ENCODE measurements at regions not wholly inside any gene's neighbourhood (a gene's known extent, or its start where the extent isn't known, plus 50 kb on each side); places are given as distances from the start of the nearest gene placed in this dataset.
A peak's percentile ranks its signal among the peaks of the same experiment; 100 is the strongest.

DNA sequence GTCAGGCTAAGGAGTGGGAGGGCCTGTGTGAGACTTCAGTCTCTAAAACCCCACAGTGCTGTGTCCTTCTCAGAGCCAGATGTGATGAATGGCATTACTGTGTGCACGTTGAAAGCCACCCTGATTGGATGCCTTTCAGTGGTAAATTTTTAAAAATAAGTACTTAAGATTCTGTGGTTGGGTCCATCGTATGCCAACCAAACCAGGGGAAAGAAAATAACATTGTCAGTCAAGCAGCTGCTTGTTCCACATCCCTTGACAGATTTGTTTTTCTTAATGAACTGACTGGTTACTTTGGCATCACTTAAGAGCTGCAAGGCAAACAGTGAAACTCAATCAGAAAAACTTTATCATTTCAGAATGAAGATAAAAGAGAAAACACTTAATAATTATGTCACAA, 334.0 kb upstream of the NT5E start:
- no peak for FAIRE-seq
- Histone ChIP-seq H3K4me3 (ENCODE audit: low read length in 3 of 3) (no peak overlapping the region), H3K27me3 (ENCODE audit: control insufficient read depth, insufficient read depth, low read length) (no peaks in the 10 kb centered on the region), H3K4me1 (ENCODE audit: control insufficient read depth in 2 of 3, insufficient read depth in 2 of 3, low read depth in 1 of 3, low read length in 3 of 3) (no peaks in the 10 kb centered on the region), H3K9ac (ENCODE audit: low read length in 3 of 3) (no peak overlapping the region), H3K27ac (ENCODE audit: low read depth in 2 of 2, low read length in 2 of 2) (no peak overlapping the region), H3K36me3 (ENCODE audit: control insufficient read depth in 2 of 3, insufficient read depth in 3 of 3, low read length in 3 of 3) (no peaks in the 10 kb centered on the region), H3K9me3 (ENCODE audit: control insufficient read depth in 2 of 3, insufficient read depth in 1 of 3, low read length in 3 of 3) (no peaks in the 10 kb centered on the region)
- TF ChIP-seq, protein P1, sequence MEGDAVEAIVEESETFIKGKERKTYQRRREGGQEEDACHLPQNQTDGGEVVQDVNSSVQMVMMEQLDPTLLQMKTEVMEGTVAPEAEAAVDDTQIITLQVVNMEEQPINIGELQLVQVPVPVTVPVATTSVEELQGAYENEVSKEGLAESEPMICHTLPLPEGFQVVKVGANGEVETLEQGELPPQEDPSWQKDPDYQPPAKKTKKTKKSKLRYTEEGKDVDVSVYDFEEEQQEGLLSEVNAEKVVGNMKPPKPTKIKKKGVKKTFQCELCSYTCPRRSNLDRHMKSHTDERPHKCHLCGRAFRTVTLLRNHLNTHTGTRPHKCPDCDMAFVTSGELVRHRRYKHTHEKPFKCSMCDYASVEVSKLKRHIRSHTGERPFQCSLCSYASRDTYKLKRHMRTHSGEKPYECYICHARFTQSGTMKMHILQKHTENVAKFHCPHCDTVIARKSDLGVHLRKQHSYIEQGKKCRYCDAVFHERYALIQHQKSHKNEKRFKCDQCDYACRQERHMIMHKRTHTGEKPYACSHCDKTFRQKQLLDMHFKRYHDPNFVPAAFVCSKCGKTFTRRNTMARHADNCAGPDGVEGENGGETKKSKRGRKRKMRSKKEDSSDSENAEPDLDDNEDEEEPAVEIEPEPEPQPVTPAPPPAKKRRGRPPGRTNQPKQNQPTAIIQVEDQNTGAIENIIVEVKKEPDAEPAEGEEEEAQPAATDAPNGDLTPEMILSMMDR (IDR thresholded peaks at IDR 0.05; ENCODE audit: borderline replicate concordance, extremely low read depth, insufficient read depth) = no peak
- DNase-seq = peak in 1 of 5 donors; percentile 9
- intact Hi-C loops (cut with DNase I) = no loop called here

DNA sequence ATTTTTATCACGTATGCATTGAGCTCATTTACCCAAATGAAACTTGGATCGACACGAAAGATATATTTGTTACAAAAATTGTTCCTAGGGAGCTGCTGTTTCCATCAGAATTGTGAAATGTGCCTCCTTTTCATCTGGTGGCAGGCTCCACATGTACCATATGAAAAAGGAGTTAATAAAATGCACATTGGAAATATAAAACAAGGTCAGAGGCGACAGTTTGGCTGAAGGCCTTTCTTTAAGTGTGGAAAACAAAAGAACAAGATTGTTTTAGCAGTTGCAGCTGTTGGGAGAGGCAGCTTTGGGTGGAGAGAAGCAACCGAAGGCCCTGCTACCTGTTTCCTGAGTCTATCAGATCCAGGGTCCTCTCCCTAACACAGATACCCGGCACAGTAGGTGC, 334.5 kb upstream of the NT5E start:
- no peaks in the 10 kb centered on the region for H3K9me3 ChIP-seq (ENCODE audit: control insufficient read depth in 2 of 3, insufficient read depth in 1 of 3, low read length in 3 of 3)
- intact Hi-C loops (cut with DNase I) = no loop called here
- no peak for FAIRE-seq
- no peak overlapping the region for H3K4me3 ChIP-seq (ENCODE audit: low read length in 3 of 3)
- no peak overlapping the region for H3K27ac ChIP-seq (ENCODE audit: low read depth in 2 of 2, low read length in 2 of 2)
- peak in 1 of 5 donors; percentile 20 for DNase-seq
- TF ChIP-seq, protein P1 (IDR thresholded peaks at IDR 0.05; ENCODE audit: borderline replicate concordance, extremely low read depth, insufficient read depth) = no peak
- no peak overlapping the region for H3K9ac ChIP-seq (ENCODE audit: low read length in 3 of 3)
- no peaks in the 10 kb centered on the region for H3K27me3 ChIP-seq (ENCODE audit: control insufficient read depth, insufficient read depth, low read length)
- H3K4me1 ChIP-seq (ENCODE audit: control insufficient read depth in 2 of 3, insufficient read depth in 2 of 3, low read depth in 1 of 3, low read length in 3 of 3) = no peaks in the 10 kb centered on the region
- no peaks in the 10 kb centered on the region for H3K36me3 ChIP-seq (ENCODE audit: control insufficient read depth in 2 of 3, insufficient read depth in 3 of 3, low read length in 3 of 3)

DNA sequence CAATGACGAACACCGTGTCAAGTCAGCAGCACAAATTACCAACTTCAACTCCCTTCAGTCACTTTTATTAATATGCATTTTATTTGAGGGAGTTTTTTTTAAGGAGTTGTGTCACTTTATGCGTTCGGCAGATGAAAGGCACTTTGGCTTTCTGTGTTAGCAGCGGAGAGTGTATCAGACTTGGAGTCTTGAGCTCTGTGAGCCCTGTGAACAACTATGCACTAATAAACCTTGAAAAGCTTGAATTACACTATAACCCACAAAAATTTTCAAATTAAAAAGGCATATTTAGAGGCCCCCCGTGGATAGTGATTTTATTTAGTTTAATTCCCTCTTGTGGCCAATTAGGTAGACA, 335.3 kb upstream of the NT5E start:
- H3K9me3 ChIP-seq (ENCODE audit: control insufficient read depth in 2 of 3, insufficient read depth in 1 of 3, low read length in 3 of 3) = no peaks in the 10 kb centered on the region
- no peak overlapping the region for H3K9ac ChIP-seq (ENCODE audit: low read length in 3 of 3)
- TF ChIP-seq, protein P1 (IDR thresholded peaks at IDR 0.05; ENCODE audit: borderline replicate concordance, extremely low read depth, insufficient read depth) = no peak
- H3K4me3 ChIP-seq (ENCODE audit: low read length in 3 of 3) = peak overlapping the region in 1 of 3 donors; percentile 45
- no peaks in the 10 kb centered on the region for H3K36me3 ChIP-seq (ENCODE audit: control insufficient read depth in 2 of 3, insufficient read depth in 3 of 3, low read length in 3 of 3)
- DNase-seq (no peak), FAIRE-seq (no peak)
- no peaks in the 10 kb centered on the region for H3K4me1 ChIP-seq (ENCODE audit: control insufficient read depth in 2 of 3, insufficient read depth in 2 of 3, low read depth in 1 of 3, low read length in 3 of 3)
- no peak overlapping the region for H3K27ac ChIP-seq (ENCODE audit: low read depth in 2 of 2, low read length in 2 of 2)
- intact Hi-C loops (cut with DNase I) = no loop called here
- no peaks in the 10 kb centered on the region for H3K27me3 ChIP-seq (ENCODE audit: control insufficient read depth, insufficient read depth, low read length)

DNA sequence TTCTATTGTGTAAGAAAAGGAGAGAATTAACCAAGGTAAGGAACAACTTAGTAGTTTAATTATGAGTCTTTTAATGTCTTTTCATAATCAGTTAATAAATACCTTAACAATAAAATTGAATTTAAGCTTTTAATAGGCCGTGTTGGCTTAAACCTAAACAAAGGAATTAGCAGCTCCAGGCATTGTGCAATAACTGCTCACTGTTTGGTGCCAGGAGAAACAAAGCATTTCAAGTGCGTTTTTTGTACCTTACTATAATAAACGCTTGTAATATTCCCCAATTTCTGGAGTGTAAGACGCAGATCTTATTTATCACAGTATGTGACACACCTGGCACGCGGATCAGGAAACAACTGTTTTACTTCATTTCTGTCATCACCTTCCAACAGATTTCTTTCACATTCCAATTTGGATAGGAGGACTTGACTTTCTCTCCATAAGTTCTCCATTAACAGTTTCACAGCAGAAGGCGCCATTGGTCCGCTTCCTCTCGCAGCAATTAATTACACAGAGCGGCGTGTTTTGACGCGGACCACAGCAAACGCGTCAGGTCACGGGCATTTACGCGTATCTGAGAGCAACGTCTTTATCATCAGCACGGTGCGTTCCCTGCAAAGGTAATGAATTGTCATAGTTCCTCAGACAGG, 335.8 kb upstream of the NT5E start:
- Histone ChIP-seq H3K36me3 (ENCODE audit: control insufficient read depth in 2 of 3, insufficient read depth in 3 of 3, low read length in 3 of 3) (no peaks in the 10 kb centered on the region), H3K9ac (ENCODE audit: low read length in 3 of 3) (no peak overlapping the region), H3K4me3 (ENCODE audit: low read length in 3 of 3) (peak overlapping the region in 1 of 3 donors; percentile 45), H3K27me3 (ENCODE audit: control insufficient read depth, insufficient read depth, low read length) (no peaks in the 10 kb centered on the region), H3K9me3 (ENCODE audit: control insufficient read depth in 2 of 3, insufficient read depth in 1 of 3, low read length in 3 of 3) (no peaks in the 10 kb centered on the region), H3K27ac (ENCODE audit: low read depth in 2 of 2, low read length in 2 of 2) (no peak overlapping the region), H3K4me1 (ENCODE audit: control insufficient read depth in 2 of 3, insufficient read depth in 2 of 3, low read depth in 1 of 3, low read length in 3 of 3) (no peaks in the 10 kb centered on the region)
- TF ChIP-seq, protein P1 (IDR thresholded peaks at IDR 0.05; ENCODE audit: borderline replicate concordance, extremely low read depth, insufficient read depth) = no peak
- peak in 1 of 5 donors; percentile 14 for DNase-seq
- no peak for FAIRE-seq
- intact Hi-C loops (cut with DNase I) = no loop called here

Measured in kidney (tissue), 13 donors.